Inferior parietal cortex (tissue), 1 donor: ENCODE measurements at regions not wholly inside any gene's neighbourhood (a gene's known extent, or its start where the extent isn't known, plus 50 kb on each side); places are given as distances from the start of the nearest gene placed in this dataset.
"Not testable (repeated sequence)": the region's sequence is repeated elsewhere in the genome, so short reads cannot be mapped to it uniquely, and the experiment has no call there.

Source experiments
- DNase-seq: peaks from one replicate; pipeline ENCODE4 v3.0.0-alpha.2; 2016; ENCODE audit errors: extremely low spot score

GRCh38 chr7:82566752-82567151 lies 123.2 kb upstream of the CACNA2D1 start:
- DNase-seq, result no peak

GRCh38 chr7:82562716-82563404 lies 119.3 kb upstream of the CACNA2D1 start:
- DNase-seq, result no peak

DNA sequence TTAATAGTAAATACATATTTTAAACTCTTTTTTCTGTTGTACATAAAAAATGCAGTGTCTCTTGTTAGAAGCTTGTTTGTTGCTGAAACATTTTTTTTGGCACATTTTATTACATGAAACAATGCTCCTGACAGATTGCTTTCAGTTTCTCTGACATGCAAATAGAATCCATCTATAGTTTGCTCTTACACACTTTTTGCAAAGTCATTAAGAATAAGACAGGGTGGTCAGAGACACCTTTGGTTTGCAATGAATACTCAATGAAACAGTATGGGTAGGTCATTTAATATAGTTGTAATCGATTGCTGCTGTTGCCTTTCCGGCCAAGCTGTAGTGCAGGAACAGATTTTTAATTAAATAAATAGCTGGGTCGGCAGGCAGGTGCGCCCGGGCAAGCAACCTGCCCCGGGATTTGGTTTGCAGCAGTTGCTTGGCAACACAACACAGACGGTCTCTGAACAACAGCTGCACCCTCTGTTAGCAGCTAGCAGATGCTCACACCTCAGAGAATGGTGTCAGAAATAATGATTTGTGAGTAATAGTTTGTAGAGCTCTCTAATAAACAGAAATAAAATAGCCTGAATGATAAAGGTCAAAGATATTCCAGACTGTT lies 115.7 kb upstream of the CACNA2D1 start:
- no peak for DNase-seq

DNA sequence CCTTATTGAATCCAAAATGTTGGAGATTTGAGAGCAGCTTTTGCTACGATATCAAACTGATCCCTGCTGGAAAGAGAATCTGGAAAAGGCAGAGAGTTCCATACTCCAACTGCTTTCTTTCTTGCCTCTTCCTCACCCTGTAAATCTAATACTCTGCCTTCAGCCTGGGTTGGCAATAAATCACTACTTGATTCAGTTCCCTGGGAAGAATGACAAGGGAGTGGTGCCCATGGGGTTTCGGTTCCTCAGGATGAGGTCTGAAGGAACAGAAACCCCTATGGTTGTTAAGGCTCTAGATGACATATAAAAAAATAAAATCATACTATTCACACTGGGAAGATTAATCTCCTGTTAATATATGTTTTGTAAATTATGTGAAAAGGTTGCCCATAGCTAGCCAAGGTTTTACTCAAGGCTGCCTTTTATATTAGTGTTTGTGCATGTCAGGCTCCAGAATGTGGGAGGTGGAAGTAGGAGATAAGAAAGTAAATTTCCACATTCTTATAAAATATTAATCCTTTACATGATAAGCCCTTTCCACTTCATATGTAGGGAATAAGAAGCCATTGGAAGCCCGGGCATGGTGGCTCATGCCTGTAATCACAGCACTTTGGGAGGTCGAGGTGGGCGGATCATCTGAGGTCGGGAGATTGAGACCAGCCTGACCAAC lies 106.2 kb upstream of the CACNA2D1 start:
- no peak for DNase-seq

DNA sequence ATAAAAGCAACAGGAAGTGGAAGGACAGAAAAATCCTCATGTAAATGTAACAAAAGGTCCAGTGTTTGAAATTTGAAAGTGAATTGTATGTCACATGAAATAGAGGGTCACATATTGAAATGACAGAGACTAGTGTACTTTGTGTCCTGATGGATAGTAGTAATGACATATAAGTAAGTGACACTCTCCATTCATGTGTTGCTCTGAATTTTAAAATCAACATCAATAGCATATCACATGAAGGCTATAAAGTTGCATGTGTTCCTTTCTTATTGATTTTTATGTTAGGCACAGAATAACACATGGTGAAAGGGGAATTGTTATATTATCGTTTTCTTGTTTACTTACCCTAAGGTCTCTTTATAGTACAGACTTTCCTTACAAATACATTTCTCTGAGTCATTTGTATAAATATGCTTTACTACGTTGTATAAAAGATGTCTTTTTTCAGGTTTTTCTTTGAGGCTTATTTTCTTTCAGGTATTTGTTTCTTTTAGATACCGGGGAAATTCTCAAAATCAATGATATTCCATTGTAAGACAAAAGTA lies 104.6 kb upstream of the CACNA2D1 start:
- DNase-seq, result no peak

DNA sequence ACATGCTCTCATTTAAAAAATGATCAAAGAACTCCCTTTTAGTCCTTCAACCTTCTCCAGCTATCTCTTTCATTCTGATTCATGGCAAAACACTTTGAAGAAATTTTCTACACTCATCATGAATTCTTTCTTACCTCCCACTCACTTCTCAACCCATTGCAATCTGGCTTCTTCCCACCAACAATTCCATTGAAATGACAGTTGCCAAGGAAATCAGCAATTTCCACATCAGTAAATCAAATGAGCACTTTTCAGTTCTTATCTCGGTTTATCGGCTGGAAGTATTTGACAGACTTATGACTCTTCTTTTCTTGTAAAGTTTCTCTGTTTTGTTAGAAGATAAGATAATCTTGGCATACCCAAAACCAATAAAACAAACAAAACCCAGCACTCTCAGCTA lies 99.1 kb upstream of the CACNA2D1 start:
- no peak for DNase-seq

DNA sequence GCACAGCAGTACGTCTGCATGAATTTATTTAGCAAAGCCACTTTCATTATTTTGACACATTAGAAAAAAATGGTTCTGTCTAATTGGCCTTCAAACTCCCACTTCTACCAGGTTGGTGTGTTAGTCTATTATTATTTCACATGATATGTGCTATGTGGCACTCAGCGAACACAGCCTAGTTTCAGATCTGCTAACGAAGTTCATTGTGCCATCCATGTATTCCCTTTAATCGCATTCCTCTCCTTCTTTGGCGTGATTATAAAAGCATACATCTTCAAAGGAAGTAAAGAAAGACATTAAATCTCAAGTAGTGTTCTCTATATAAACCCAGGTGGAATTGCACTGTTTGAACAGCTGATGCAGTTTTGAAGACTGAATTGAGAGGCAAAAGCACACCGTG lies 96.4 kb upstream of the CACNA2D1 start:
- no peak for DNase-seq

- no peak for DNase-seq
These were observed 91.1 kb upstream of the CACNA2D1 start for GRCh38 chr7:82534684-82535083.

- no peak for DNase-seq
These were observed 86.8 kb upstream of the CACNA2D1 start for GRCh38 chr7:82530361-82530760.

- no peak for DNase-seq
These were observed 85.2 kb upstream of the CACNA2D1 start for GRCh38 chr7:82528577-82529310.

DNA sequence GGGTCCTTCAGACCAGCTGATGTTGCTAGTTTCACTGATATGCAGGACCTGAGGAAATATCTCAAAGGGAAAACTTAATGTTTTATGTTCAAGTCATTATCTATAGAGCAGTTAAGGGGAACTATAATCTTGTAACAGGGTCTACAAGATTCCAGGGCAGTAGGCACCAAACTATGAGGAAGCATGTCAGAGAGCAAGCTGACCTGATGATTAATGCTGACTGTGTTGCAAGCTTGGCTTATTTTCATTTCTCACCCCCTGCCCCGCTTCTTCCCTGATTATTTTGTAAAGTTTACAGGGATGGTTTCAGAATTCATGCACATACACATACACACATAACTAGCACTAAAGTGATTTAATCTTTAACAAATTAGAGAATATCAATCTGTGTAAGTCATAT lies 84.3 kb upstream of the CACNA2D1 start:
- no peak for DNase-seq

DNA sequence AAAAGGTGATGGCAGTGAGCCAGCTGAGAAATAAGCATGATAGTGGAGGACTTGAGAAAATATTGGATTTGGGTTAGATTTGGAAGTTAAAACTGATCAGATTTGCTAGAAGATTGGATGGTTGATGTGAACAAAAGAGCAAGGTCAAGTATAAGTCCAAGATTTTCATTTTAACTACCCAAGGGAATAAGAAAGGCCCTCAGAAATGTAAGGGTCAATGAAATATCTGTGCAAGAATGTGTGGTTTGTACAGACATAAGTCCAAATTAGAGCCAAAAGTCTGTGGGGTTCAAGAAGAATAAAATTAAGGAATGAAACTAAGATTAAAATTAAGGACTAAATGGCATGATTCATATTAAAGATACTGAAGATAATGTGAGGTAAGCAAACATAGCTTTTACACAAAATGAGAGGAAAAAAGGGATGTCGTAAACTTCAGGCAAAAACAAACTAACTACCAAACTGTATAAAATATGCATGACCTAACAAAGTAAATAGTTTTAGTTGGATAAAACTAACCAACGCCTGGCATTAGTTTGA lies 78.4 kb upstream of the CACNA2D1 start:
- DNase-seq, result no peak

DNA sequence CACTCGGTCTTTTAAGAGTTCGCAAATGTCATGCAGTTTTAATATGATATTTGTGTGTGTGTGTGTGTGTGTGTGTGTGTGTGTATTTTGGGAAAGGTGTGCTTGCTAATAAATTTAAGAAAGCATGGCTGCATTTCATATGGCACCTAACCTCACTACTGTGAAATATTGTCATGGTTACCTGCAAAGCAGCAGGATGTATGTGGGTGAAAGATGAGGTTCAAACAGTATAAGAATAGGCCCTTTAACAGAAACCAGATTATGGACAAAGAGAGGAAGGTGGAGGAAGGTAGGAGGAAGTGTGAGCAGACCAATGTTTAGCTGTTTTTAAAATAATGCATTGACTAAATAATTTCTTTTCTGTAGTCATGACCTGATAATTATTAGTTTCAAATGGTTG lies 73.5 kb upstream of the CACNA2D1 start:
- no peak for DNase-seq

- no peak for DNase-seq
These were observed 68.0 kb upstream of the CACNA2D1 start for GRCh38 chr7:82511542-82511941.

GRCh38 chr7:82507976-82508677 lies 64.5 kb upstream of the CACNA2D1 start:
- no peak for DNase-seq

GRCh38 chr7:82507365-82507975 lies 63.9 kb upstream of the CACNA2D1 start:
- DNase-seq, result no peak

- no peak for DNase-seq
These were observed 63.1 kb upstream of the CACNA2D1 start for GRCh38 chr7:82506702-82507101.

DNA sequence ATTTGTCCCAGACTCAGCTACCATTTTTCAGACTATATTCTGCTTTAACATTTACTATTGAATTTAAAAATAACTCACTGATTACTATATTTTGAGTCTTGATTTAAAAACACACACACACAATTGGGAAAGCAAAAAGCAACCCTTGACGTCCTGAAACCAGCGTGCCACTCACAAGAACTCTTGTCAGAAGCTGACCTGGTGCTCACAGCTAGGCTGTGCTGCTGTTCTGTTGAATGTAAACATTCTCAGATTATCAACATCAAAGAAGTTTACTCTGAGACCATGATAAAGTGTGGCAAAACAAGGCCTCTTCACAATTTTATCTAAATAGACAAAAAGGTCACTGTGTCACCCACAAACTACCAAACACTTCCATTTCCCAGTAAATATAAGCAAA lies 62.6 kb upstream of the CACNA2D1 start:
- no peak for DNase-seq

GRCh38 chr7:82501346-82501745 lies 57.8 kb upstream of the CACNA2D1 start:
- no peak for DNase-seq

GRCh38 chr7:82499546-82499945 lies 56.0 kb upstream of the CACNA2D1 start:
- DNase-seq, result not testable (repeated sequence)

DNA sequence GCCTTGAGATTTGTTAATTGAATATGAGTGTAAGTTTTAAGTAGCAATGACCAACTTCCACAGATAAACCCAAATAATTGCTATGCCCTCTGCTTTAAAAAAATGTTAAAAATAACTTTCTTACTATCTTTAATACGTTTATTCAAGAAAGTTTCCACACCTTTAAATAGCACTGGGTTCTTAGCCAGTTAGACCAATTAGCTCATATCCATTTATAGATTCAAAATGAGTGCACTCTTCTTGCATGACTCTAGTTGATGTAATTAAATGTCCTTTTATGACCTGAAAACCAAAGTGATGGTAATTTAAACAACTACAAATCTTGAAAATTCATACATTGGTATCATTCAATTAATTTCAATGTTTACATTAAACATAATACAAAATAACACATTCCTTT lies 50.8 kb upstream of the CACNA2D1 start:
- no peak for DNase-seq
